GM23338 (cell line): ENCODE measurements at regions not wholly inside any gene's neighbourhood (a gene's known extent, or its start where the extent isn't known, plus 50 kb on each side); places are given as distances from the start of the nearest gene placed in this dataset.

Experiments used
- ATAC-seq: fragments of 200-7000 bp; cut with Tn5 transposase; 3 replicates; pipeline ENCODE4 v1.9.1; 2020
- DNase-seq: peaks from one replicate; pipeline ENCODE4 v3.0.0-alpha.2; 2015; ENCODE audit warnings: low spot score
- H2AFZ ChIP-seq: fragments of 200-600 bp; sonication (generic); 2 replicates; pipeline ENCODE4 v1.8.0; 2016; ENCODE audit warnings: antibody characterized with exemption, mild to moderate bottlenecking, moderate library complexity
- H3F3A ChIP-seq: fragments of 200-600 bp; sonication (generic); replicated peaks from 2 replicates; pipeline ENCODE4 v1.8.0; 2017; ENCODE audit warnings: antibody characterized with exemption, mixed run types, low read depth
- H3K27ac ChIP-seq: fragments of 200-600 bp; sonication (generic); 2 replicates; pipeline ENCODE4 v1.6.1; 2016; ENCODE audit warnings: low read depth
- H3K27me3 ChIP-seq: fragments of 200-600 bp; sonication (generic); 2 replicates; pipeline ENCODE4 v1.8.0; 2016; ENCODE audit warnings: mild to moderate bottlenecking, mixed run types, moderate library complexity; ENCODE audit not compliant: insufficient read depth
- H3K36me3 ChIP-seq: fragments of 200-600 bp; sonication (generic); 2 replicates; pipeline ENCODE4 v1.8.0; 2016; ENCODE audit warnings: mild to moderate bottlenecking; ENCODE audit not compliant: insufficient read depth
- H3K4me1 ChIP-seq: fragments of 200-600 bp; sonication (generic); 2 replicates; pipeline ENCODE4 v1.8.0; 2016; ENCODE audit warnings: mild to moderate bottlenecking, moderate library complexity; ENCODE audit not compliant: insufficient read depth
- H3K4me2 ChIP-seq: fragments of 200-600 bp; sonication (generic); 2 replicates; pipeline ENCODE4 v1.7.1; 2017; ENCODE audit warnings: mixed run types
- H3K4me3 ChIP-seq: fragments of 200-600 bp; sonication (generic); 2 replicates; pipeline ENCODE4 v1.6.1; 2016; ENCODE audit warnings: mixed run types
- H3K79me2 ChIP-seq: fragments of 200-600 bp; sonication (generic); replicated peaks from 2 replicates; pipeline ENCODE4 v1.8.0; 2017; ENCODE audit warnings: mild to moderate bottlenecking; ENCODE audit not compliant: insufficient read depth
- H3K9me2 ChIP-seq: fragments of 200-600 bp; sonication (generic); 2 replicates; pipeline ENCODE4 v1.8.0; 2017; ENCODE audit not compliant: insufficient read depth
- H4K20me1 ChIP-seq: fragments of 200-600 bp; sonication (generic); replicated peaks from 2 replicates; pipeline ENCODE4 v1.8.0; 2017; ENCODE audit warnings: mild to moderate bottlenecking; ENCODE audit not compliant: insufficient read depth
- H3K27ac Mint-ChIP-seq: 2 replicates; pipeline ENCODE4 v1.8.0; 2020; ENCODE audit warnings: inconsistent platforms, mild to moderate bottlenecking, moderate library complexity, mixed read lengths
- H3K27me3 Mint-ChIP-seq: 3 replicates; pipeline ENCODE4 v1.8.0; 2022; ENCODE audit warnings: low read depth, mild to moderate bottlenecking, moderate library complexity, mixed read lengths, inconsistent platforms; ENCODE audit not compliant: insufficient read depth, poor library complexity
- H3K36me3 Mint-ChIP-seq: 3 replicates; pipeline ENCODE4 v1.8.0; 2021; ENCODE audit warnings: low read depth, mild to moderate bottlenecking, inconsistent platforms, moderate library complexity, mixed read lengths
- H3K4me1 Mint-ChIP-seq: 3 replicates; pipeline ENCODE4 v1.8.0; 2020; ENCODE audit warnings: mild to moderate bottlenecking, inconsistent platforms, mixed read lengths
- H3K4me3 Mint-ChIP-seq: 3 replicates; pipeline ENCODE4 v1.8.0; 2021; ENCODE audit warnings: moderate library complexity, mild to moderate bottlenecking, inconsistent platforms, mixed read lengths
- H3K9me3 Mint-ChIP-seq: 3 replicates; pipeline ENCODE4 v1.8.0; 2020; ENCODE audit warnings: moderate library complexity, mild to moderate bottlenecking, inconsistent platforms, mixed read lengths
- EZH2 ChIP-seq: fragments of 200-600 bp; sonication (generic); IDR thresholded peaks from one replicate; pipeline ENCODE4 v1.8.0; 2017; ENCODE audit warnings: antibody characterized with exemption, mild to moderate bottlenecking, low read depth; ENCODE audit not compliant: unreplicated experiment
- EZH2phosphoT487 ChIP-seq: fragments of 200-600 bp; sonication (generic); IDR thresholded peaks from one replicate; pipeline ENCODE4 v1.8.1; 2018; ENCODE audit warnings: antibody characterized with exemption; ENCODE audit not compliant: unreplicated experiment
- JUNB ChIP-seq: IDR thresholded peaks from one replicate; pipeline ENCODE4 v1.6.1; 2016; ENCODE audit warnings: antibody characterized with exemption; ENCODE audit not compliant: unreplicated experiment
- STAT1 ChIP-seq: IDR thresholded peaks from one replicate; pipeline ENCODE4 v1.6.1; 2016; ENCODE audit warnings: antibody characterized with exemption; ENCODE audit not compliant: unreplicated experiment
- ZNF114 ChIP-seq: fragments of 250-450 bp; sonication (Bioruptor Pico); IDR thresholded peaks from 2 replicates; pipeline ENCODE4 v1.5.0; 2020; ENCODE audit warnings: mild to moderate bottlenecking, moderate library complexity
- ZNF331 ChIP-seq: fragments of 250-450 bp; sonication (Bioruptor Pico); IDR thresholded peaks from 2 replicates; pipeline ENCODE4 v1.5.0; 2020; ENCODE audit warnings: low read depth, mild to moderate bottlenecking, moderate library complexity
- TF ChIP-seq, protein P1 (sequence below): fragments of 250-450 bp; sonication (Bioruptor Pico); IDR thresholded peaks from 2 replicates; pipeline ENCODE4 v1.5.0; 2020; ENCODE audit warnings: mild to moderate bottlenecking, moderate library complexity

DNA sequence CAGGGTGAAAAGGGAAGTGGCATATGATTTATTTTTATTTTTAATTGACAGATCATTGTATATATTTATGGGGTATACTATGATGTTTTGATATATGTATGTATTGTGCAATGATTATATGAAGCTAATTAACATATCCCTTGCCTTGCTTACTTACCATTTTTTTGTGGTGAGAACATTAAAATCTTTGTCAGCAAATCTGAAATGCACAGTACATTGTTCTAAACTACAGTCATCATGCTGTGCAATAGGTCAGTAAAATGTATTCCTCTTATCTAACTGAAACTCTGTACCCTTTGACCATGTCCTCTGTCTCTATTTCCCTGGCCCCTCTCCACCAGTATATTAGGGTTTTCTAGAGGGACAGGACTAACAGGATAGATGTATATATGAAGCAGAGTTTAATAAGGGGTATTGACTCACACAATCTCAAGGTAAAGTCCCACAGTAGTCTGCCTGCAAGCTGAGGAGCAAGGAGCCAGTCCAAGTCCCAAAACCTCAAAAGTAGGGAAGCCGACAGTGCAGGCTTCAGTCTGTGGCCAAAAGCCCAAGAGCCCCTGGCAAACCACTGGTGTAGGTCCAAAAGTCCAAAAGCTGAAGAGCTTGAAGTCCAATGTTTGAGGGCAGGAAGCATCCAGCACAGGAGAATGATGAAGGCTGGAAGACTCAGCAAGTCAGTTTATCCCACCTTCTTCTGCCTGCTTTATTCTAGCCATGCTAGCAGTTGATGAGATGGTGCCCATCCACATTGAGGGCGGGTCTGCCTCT, 122.2 kb upstream of the FBXL7 start:
- no peaks in the 10 kb centered on the region for H3K36me3 Mint-ChIP-seq
- Histone ChIP-seq H3K79me2 (no peaks in the 10 kb centered on the region), H2AFZ (no peak overlapping the region), H3K9me2 (no peaks in the 10 kb centered on the region; the same call in 1 of the 2 replicates), H3K4me2 (no peak overlapping the region), H3K4me1 (no peaks in the 10 kb centered on the region), H3K4me3 (no peak overlapping the region), H3K27ac (no peak overlapping the region), H3K36me3 (no peaks in the 10 kb centered on the region), H4K20me1 (no peaks in the 10 kb centered on the region), H3K27me3 (no peaks in the 10 kb centered on the region), H3F3A (no peaks in the 10 kb centered on the region)
- ATAC-seq (no peak), DNase-seq (no peak)
- no peaks in the 10 kb centered on the region; the same call in 2 of the 3 replicates for H3K9me3 Mint-ChIP-seq
- peaks cover 4% of the 10 kb centered on the region; the same call in 2 of the 3 replicates for H3K4me1 Mint-ChIP-seq
- H3K4me3 Mint-ChIP-seq, result no peak overlapping the region
- TF ChIP-seq ZNF331 (CRISPR knock-in tag) (no peak), EZH2phosphoT487 (no peak), ZNF114 (CRISPR knock-in tag) (no peak), STAT1 (no peak)
- no peak overlapping the region for H3K27ac Mint-ChIP-seq
- H3K27me3 Mint-ChIP-seq, result peaks cover 2% of the 10 kb centered on the region

DNA sequence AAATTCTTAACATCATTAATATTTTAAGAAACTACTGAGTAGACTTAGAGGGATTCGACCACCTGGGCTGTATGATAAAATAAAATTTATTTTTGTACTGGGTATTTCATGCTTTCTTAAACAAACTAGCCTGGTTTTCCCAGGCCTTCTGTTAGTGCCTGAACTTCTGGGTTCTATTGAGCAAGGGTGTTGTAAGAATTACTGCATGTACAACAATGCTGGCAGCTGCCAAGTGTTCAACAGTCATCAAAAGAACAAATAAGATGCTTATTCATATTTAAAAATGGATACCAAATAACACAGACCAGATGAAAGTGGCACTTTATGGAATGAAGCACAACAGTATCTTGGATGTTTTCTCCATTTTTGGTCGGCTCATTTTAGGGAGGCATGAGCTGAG, 123.2 kb upstream of the FBXL7 start:
- Histone ChIP-seq H3K4me2 (no peak overlapping the region), H3K27ac (no peak overlapping the region), H3K9me2 (no peaks in the 10 kb centered on the region; the same call in 1 of the 2 replicates), H2AFZ (no peak overlapping the region), H3K4me3 (no peak overlapping the region), H3K27me3 (no peaks in the 10 kb centered on the region), H3K4me1 (no peaks in the 10 kb centered on the region), H3K36me3 (no peaks in the 10 kb centered on the region), H3K79me2 (no peaks in the 10 kb centered on the region), H4K20me1 (no peaks in the 10 kb centered on the region), H3F3A (no peaks in the 10 kb centered on the region)
- ATAC-seq (no peak), DNase-seq (no peak)
- Mint-ChIP-seq H3K4me1 (peaks cover 4% of the 10 kb centered on the region; the same call in 2 of the 3 replicates), H3K27me3 (peaks cover 2% of the 10 kb centered on the region), H3K36me3 (no peaks in the 10 kb centered on the region), H3K9me3 (no peaks in the 10 kb centered on the region; the same call in 2 of the 3 replicates), H3K27ac (no peak overlapping the region), H3K4me3 (no peak overlapping the region)
- no peak for TF ChIP-seq JUNB
- no peak for TF ChIP-seq EZH2
- TF ChIP-seq, protein P1, sequence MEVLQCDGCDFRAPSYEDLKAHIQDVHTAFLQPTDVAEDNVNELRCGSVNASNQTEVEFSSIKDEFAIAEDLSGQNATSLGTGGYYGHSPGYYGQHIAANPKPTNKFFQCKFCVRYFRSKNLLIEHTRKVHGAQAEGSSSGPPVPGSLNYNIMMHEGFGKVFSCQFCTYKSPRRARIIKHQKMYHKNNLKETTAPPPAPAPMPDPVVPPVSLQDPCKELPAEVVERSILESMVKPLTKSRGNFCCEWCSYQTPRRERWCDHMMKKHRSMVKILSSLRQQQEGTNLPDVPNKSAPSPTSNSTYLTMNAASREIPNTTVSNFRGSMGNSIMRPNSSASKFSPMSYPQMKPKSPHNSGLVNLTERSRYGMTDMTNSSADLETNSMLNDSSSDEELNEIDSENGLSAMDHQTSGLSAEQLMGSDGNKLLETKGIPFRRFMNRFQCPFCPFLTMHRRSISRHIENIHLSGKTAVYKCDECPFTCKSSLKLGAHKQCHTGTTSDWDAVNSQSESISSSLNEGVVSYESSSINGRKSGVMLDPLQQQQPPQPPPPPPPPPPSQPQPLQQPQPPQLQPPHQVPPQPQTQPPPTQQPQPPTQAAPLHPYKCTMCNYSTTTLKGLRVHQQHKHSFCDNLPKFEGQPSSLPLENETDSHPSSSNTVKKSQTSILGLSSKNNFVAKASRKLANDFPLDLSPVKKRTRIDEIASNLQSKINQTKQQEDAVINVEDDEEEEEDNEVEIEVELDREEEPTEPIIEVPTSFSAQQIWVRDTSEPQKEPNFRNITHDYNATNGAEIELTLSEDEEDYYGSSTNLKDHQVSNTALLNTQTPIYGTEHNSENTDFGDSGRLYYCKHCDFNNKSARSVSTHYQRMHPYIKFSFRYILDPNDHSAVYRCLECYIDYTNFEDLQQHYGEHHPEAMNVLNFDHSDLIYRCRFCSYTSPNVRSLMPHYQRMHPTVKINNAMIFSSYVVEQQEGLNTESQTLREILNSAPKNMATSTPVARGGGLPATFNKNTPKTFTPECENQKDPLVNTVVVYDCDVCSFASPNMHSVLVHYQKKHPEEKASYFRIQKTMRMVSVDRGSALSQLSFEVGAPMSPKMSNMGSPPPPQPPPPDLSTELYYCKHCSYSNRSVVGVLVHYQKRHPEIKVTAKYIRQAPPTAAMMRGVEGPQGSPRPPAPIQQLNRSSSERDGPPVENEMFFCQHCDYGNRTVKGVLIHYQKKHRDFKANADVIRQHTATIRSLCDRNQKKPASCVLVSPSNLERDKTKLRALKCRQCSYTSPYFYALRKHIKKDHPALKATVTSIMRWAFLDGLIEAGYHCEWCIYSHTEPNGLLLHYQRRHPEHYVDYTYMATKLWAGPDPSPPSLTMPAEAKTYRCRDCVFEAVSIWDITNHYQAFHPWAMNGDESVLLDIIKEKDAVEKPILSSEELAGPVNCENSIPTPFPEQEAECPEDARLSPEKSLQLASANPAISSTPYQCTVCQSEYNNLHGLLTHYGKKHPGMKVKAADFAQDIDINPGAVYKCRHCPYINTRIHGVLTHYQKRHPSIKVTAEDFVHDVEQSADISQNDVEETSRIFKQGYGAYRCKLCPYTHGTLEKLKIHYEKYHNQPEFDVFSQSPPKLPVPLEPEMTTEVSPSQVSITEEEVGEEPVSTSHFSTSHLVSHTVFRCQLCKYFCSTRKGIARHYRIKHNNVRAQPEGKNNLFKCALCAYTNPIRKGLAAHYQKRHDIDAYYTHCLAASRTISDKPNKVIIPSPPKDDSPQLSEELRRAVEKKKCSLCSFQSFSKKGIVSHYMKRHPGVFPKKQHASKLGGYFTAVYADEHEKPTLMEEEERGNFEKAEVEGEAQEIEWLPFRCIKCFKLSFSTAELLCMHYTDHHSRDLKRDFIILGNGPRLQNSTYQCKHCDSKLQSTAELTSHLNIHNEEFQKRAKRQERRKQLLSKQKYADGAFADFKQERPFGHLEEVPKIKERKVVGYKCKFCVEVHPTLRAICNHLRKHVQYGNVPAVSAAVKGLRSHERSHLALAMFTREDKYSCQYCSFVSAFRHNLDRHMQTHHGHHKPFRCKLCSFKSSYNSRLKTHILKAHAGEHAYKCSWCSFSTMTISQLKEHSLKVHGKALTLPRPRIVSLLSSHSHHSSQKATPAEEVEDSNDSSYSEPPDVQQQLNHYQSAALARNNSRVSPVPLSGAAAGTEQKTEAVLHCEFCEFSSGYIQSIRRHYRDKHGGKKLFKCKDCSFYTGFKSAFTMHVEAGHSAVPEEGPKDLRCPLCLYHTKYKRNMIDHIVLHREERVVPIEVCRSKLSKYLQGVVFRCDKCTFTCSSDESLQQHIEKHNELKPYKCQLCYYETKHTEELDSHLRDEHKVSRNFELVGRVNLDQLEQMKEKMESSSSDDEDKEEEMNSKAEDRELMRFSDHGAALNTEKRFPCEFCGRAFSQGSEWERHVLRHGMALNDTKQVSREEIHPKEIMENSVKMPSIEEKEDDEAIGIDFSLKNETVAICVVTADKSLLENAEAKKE (CRISPR knock-in tag), result no peak
